GM04503 (cell line): ENCODE measurements at regions not wholly inside any gene's neighbourhood (a gene's known extent, or its start where the extent isn't known, plus 50 kb on each side); places are given as distances from the start of the nearest gene placed in this dataset.

Experiments
- DNase-seq: peaks from one replicate; pipeline ENCODE4 v3.0.0-alpha.2; 2012; ENCODE audit warnings: low read depth

DNA sequence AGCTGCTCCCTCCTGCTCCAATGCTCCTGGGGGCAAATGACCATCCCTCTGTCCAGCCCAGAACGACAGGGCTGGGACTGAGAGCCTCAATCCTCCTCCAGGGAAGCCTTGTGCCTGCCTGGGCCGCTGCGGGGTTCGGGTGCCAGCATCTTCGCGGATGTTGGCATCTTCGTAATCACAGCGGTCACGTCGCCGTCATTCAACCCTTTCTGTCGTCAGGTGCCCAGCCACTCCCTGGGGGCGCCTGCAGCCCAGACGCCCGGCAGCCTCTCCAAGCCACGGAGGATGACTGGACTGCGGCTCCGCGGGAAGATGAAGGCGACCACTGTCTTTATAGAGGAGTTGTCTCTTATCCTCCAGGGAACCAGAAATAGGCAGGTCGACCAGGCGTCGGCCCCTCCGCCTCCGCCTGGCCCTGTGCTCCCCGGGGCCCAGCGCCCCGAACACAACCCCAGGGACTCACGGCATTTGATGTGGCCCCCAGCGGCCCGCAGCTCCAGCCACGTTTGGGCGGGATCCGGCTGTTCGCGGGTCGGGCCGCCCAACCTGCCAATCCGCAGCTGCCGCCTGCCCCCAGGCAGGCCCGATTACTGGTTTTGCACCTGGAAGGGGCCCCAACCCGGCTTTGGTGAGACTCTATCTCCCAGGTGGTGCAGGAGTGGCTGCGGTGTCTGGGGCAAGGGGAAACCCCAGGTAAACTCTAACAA lies 113.9 kb downstream of the THNSL2 start:
- no peak for DNase-seq

DNA sequence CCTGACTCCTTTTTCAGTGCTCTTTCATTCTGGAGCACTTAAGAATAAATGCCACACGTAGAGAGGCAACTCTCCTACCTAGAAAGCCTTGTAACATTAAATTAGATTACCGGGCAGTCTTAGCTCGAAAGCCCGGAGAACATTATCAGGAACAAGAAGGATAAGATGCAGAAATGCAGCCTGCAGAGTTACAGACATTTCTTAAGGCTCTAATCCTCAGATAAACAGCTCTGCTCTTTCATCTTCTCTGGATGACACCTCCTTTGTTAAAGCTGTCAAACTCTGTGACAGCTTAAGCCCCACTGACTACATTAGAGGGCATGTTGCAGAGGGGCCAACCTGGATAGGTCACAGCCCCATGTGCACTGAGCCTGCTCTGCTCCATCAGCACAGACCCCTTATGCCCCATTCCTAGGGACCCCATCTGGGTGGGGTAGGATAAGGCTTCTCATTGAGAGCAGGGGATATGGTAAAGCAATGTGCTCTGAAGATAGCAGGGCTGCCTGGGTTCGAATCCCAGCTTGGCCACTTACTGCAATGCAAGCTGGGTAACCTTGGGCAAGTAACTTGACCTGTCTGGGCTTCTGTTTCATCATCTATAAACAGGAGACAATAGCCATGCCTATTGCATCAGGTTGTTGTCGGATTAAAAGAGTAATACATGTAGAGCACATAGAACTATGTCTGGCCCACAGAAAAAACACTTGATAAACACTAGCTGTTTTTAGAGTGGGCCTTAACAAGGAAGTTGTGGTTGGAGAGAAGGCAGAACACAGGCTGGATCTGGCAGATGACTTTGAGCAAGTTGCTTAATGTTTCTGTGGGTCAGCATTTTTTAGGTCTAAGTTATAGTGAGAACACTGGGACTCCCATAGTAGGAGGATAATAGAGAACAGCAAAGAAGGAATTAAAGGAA lies 111.4 kb downstream of the THNSL2 start:
- DNase-seq: no peak

- no peak for DNase-seq
Observed at GRCh38 chr2:88269836-88270235, 99.7 kb downstream of the THNSL2 start.

DNA sequence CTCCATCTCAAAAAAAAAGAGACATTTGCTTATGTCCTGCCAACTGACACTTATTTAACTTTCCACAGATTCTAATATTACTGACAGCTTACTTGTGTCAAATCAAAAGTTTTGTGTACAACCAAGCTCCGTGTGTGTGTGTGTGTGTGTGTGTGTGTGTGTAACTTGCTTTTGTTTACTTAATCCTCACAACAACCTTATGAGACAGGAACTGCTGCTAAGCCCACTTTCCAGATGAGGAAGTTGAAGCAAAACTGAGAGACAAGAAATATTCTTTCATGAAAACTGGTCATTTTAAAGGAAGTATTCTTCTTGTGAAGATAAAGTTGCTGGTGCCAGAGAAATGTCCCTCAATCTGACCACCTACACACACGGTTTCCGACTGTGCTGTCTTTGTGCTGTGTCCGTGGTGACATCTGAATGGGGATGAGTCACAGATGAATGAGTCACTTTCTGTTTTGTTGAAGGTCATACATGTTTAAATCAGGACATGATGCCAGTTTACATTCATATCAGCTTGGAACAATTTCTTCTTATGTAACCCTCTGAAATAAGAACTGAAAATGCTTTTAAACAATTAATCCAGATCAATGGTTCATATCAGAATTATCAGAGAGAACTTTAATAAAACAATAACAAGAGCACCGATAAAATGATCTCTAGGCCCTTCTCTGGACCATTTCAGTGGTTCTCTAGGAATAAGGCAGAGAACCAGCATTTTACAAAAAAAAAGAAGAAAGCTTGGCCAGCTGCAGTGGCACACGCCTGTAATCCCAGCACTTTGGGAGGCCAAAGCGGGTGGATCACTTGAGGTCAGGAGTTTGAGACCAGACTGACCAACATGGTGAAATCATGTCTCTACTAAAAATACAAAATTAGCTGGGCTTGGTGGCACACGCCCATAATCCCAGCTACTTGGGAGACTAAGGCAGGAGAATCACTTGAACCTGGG lies 95.5 kb downstream of the THNSL2 start:
- no peak for DNase-seq

GRCh38 chr2:88263861-88264260 lies 93.7 kb downstream of the THNSL2 start:
- DNase-seq: no peak

DNA sequence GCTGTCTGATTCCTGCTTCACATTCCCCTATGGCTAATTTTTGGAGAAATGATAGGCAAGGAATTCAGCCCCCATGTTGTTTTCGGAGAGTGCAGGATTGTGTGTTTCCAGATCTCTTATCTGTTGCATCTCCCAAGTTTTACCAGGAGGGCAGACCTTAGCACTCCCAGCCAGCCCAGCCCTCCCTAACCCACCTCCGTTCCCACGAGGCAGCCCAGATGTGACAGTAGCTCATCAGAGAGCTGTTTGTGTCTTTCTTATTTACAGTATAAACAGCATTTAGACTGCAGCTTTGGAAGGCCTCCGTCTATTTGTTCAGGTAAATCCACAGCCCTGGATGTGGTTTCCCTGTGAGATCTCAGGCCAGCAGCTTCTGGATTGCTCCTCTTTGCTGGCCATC lies 91.6 kb downstream of the THNSL2 start:
- no peak for DNase-seq

DNA sequence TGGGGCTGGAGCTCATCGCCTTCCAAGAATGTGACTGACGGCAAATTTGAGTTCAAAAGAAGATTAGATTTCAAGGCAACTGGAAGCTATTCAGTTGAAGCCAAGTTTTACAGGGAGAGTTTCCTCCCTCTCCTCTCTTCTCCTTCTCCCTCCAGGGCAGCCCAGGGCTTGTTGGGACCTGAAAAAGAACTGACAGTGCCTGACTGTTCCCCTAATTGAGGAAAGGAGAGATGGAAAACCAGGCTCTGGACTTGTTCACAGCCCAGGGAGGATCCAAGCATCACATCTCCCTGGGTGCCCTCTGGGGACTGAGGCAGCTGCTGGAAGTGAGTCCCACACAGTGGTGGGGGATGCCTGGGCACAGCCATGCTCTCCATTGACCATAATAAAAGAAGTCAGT lies 88.1 kb downstream of the THNSL2 start:
- no peak for DNase-seq

GRCh38 chr2:88254437-88255091 lies 84.4 kb downstream of the THNSL2 start:
- DNase-seq: no peak

DNA sequence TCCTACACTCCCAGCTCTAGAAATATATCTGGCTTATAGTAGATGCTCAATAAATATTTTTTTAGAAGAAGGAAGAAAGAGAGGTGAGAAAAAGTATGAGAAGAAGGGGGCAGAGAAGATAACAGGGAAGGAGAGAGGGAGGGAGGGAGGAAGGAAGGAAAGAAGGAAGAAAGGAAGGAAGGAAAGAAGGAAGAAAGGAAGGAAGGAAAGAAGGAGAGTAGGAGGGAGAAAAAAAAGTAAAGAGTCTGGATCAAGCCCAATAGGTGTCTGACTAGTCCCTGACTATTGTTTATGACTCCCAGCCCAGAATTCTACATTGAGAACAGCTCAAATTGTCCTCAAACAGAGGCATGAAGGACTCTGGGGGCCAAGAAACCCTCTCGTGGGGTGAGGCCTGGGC lies 83.9 kb downstream of the THNSL2 start:
- DNase-seq: no peak

DNA sequence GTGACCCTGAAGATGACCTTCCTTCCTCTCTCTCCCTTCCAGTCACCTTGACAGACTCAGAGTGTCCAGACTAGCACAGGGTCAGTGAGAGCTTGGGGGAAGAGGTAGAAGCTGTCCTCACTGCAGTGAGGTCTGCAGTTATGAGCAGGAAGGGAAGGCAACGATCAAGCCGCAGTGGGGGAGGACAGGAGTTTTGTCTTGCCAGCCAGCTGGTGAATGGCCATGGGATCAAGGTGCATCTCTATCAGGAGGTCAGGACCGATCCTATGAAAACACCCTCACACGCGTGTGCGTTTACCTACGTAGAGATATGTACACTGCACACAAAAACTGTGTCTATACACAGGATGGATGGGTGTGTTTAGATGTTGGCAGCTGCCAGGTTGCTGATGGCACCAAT lies 83.2 kb downstream of the THNSL2 start:
- DNase-seq: no peak

DNA sequence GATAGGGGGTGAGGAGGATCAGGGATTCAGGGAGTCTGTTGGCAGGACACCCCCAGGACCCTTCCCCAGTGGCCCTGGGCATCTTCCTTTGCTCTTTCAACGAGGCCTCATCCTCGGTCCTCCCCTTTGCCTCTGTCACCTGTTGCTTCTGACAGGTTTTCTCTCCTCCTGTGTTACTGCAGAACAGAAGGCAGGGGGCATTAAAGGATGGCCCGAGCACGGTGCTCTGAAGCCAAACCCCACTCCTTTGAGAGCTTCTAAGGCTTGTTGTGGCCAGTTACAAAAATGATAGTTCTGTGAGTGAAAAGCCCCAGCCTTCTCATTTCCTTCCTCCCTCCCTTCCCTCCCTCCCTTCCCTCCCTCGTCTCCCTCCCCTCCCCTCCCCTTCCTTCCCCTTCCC lies 82.5 kb downstream of the THNSL2 start:
- no peak for DNase-seq

- DNase-seq: no peak
Observed at GRCh38 chr2:88252111-88252510, 82.0 kb downstream of the THNSL2 start.

GRCh38 chr2:88250404-88250803 lies 80.3 kb downstream of the THNSL2 start:
- no peak for DNase-seq

DNA sequence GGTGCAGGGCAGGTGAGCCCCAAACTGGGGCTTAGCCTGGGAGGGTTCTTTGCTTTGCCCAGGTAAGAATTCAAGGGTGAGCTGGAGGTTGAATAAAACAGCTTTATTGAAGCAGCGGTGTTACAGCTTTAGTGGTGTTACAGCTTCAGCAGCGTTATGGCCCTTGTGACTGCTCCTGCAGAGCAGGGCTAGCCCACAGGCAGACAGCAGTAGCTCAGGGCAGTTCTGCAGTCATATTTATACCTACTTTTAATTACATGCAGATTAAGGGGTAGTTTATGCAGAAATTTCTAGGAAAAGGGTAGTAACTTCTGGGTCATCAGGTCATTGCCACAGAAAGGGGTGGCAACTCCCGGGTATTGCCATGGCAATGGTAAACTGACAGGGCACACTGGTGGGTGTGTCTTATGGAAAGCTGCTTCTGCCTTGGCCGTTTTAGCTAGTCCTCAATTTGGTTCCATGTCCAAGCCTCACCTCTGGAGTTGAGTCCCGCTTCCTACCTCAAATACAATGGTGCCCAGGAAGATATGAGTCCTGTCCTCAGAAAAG lies 78.2 kb downstream of the THNSL2 start:
- DNase-seq: no peak

GRCh38 chr2:88247531-88247930 lies 77.4 kb downstream of the THNSL2 start:
- no peak for DNase-seq

- DNase-seq: no peak
Observed at GRCh38 chr2:88245109-88245508, 75.0 kb downstream of the THNSL2 start.

- no peak for DNase-seq
Observed at GRCh38 chr2:88239781-88240180, 69.6 kb downstream of the THNSL2 start.

- DNase-seq: no peak
Observed at GRCh38 chr2:88236666-88237065, 66.5 kb downstream of the THNSL2 start.
